Endothelial cell of umbilical vein (primary cell): ENCODE measurements at regions not wholly inside any gene's neighbourhood (a gene's known extent, or its start where the extent isn't known, plus 50 kb on each side); places are given as distances from the start of the nearest gene placed in this dataset.

Experiments
- BruUV-seq: library from RNA; stranded (reverse); fragments of 400-500 nt; replicated peaks from 2 replicates; lab custom pipeline; 2021; lab: Mats Ljungman, UMichigan
- CTCF ChIA-PET: fragments of 300-600, 350-600 bp; sonication (Branson Sonifier 250); formaldehyde crosslinking; loops from one replicate; lab custom pipeline; 2021; ENCODE audit warnings: antibody characterized with exemption, inconsistent platforms; lab: Charles Lee
- POLR2A ChIA-PET: fragments of 300-600, 350-600 bp; sonication (Branson Sonifier 250); formaldehyde crosslinking; loops from one replicate; lab custom pipeline; 2021; ENCODE audit warnings: antibody characterized with exemption, inconsistent platforms; lab: Charles Lee
- DNase-seq: peaks from one replicate; pipeline ENCODE4 v3.0.0-alpha.2; 2011; ENCODE audit warnings: low read depth, low spot score
- FAIRE-seq: peaks from 2 replicates; lab custom pipeline; 2011; peaks lifted over from hg19 to GRCh38; lab: Jason Lieb, UNC
- H2AFZ ChIP-seq: 2 replicates; pipeline ENCODE4 v1.6.0; 2012; ENCODE audit warnings: low read depth, low read length, control low read depth, inconsistent platforms
- H3K27ac ChIP-seq: 2 replicates; pipeline ENCODE4 v1.5.1; 2011; ENCODE audit warnings: low read depth, mild to moderate bottlenecking, control low read depth, low read length, moderate library complexity; ENCODE audit not compliant: insufficient read depth
- H3K27me3 ChIP-seq, 2 experiments: 2 replicates each; pipeline versions ENCODE4 v1.6.0 to v1.6.1; 2011; ENCODE audit warnings: low read length in 2 of 2, mixed read lengths in 1 of 2; ENCODE audit not compliant: control insufficient read depth in 2 of 2, insufficient read depth in 2 of 2
- H3K36me3 ChIP-seq, 2 experiments: 2 replicates in 1 of 2; 3 replicates in 1 of 2; pipeline ENCODE4 v1.5.1; 2011; ENCODE audit warnings: low read length in 2 of 2, mild to moderate bottlenecking in 1 of 2, moderate library complexity in 1 of 2; ENCODE audit not compliant: control insufficient read depth in 2 of 2, insufficient read depth in 2 of 2; ENCODE audit errors: extremely low read depth in 1 of 2
- H3K4me1 ChIP-seq: 3 replicates; pipeline ENCODE4 v1.5.1; 2011; ENCODE audit warnings: mild to moderate bottlenecking, low read length; ENCODE audit not compliant: control insufficient read depth, insufficient read depth; ENCODE audit errors: extremely low read depth
- H3K4me2 ChIP-seq: 2 replicates; pipeline ENCODE4 v1.6.1; 2011; ENCODE audit warnings: low read length, control low read depth, mixed read lengths; ENCODE audit not compliant: insufficient read depth
- H3K4me3 ChIP-seq, 3 experiments: fragments of 200-600 bp in 1 of 3; sonication (generic), shearing (Covaris generic) in 1 of 3; replicated peaks in 1 of 3; 2 replicates each; pipeline ENCODE4 v1.5.1; 2011 to 2016; ENCODE audit warnings: control low read depth in 3 of 3, low read length in 3 of 3, mild to moderate bottlenecking in 2 of 3, inconsistent platforms in 1 of 3, low read depth in 1 of 3, moderate library complexity in 1 of 3; ENCODE audit not compliant: insufficient read depth in 1 of 3
- H3K79me2 ChIP-seq: 2 replicates; pipeline ENCODE4 v1.6.0; 2012; ENCODE audit warnings: low read length, inconsistent platforms; ENCODE audit not compliant: control insufficient read depth, insufficient read depth
- H3K9ac ChIP-seq: replicated peaks from 2 replicates; pipeline ENCODE3; 2011; ENCODE audit warnings: low read length, control low read depth; ENCODE audit not compliant: insufficient read depth; ENCODE audit errors: extremely low read depth
- H3K9me1 ChIP-seq: replicated peaks from 3 replicates; pipeline ENCODE4 v1.6.0; 2011; ENCODE audit warnings: mild to moderate bottlenecking, low read length; ENCODE audit not compliant: control insufficient read depth, insufficient read depth; ENCODE audit errors: extremely low read depth
- H3K9me3 ChIP-seq: replicated peaks from 2 replicates; pipeline ENCODE4 v1.5.1; 2012; ENCODE audit warnings: low read length, inconsistent platforms; ENCODE audit not compliant: control insufficient read depth, insufficient read depth
- H4K20me1 ChIP-seq: replicated peaks from 2 replicates; pipeline ENCODE3; 2011; ENCODE audit warnings: mild to moderate bottlenecking, low read length; ENCODE audit not compliant: control insufficient read depth, insufficient read depth; ENCODE audit errors: extremely low read depth
- EZH2 ChIP-seq: IDR thresholded peaks from 2 replicates; pipeline ENCODE4 v1.6.1; 2012; ENCODE audit warnings: borderline replicate concordance, low read depth, mild to moderate bottlenecking, moderate library complexity, low read length, inconsistent platforms; ENCODE audit not compliant: severe bottlenecking
- FOS ChIP-seq: IDR thresholded peaks from 2 replicates; pipeline ENCODE4 v1.6.1; 2011; ENCODE audit warnings: mild to moderate bottlenecking, low read length, moderate library complexity, borderline replicate concordance; ENCODE audit not compliant: insufficient read depth
- GATA2 ChIP-seq: IDR thresholded peaks from 2 replicates; pipeline ENCODE4 v1.7.0; 2011; ENCODE audit warnings: low read depth, mild to moderate bottlenecking, moderate library complexity, mixed read lengths, low read length; ENCODE audit not compliant: insufficient read length, insufficient read depth
- JUN ChIP-seq: IDR thresholded peaks from 2 replicates; pipeline ENCODE4 v1.6.1; 2011; ENCODE audit warnings: borderline replicate concordance, low read depth; ENCODE audit not compliant: insufficient read length, insufficient read depth
- MYC ChIP-seq: IDR thresholded peaks from one replicate; pipeline ENCODE4 v1.6.1; 2011; ENCODE audit warnings: mild to moderate bottlenecking, low read depth, low read length
- POLR2A ChIP-seq: IDR thresholded peaks from 2 replicates; pipeline ENCODE4 v1.6.1; 2012; ENCODE audit warnings: low read depth, mild to moderate bottlenecking, control low read depth, low read length
- POLR2AphosphoS5 ChIP-seq: IDR thresholded peaks from 2 replicates; pipeline ENCODE4 v1.6.1; 2012; ENCODE audit warnings: low read depth, mild to moderate bottlenecking, control low read depth, low read length, moderate library complexity; ENCODE audit not compliant: insufficient read depth
- dilution Hi-C: fragments of 300-500 bp; cut with MboI; formaldehyde crosslinking; loops from one replicate; pipeline ENCODE4 v1.15.0; 2019; ENCODE audit warnings: low sequenced_read_pairs; ENCODE audit not compliant: extremely low pct_ligation_motif_present
- intact Hi-C: fragments of 100-400 bp; cut with micrococcal nuclease; formaldehyde crosslinking; loops from one replicate; pipeline ENCODE4 v1.10.0; 2022
- TF ChIP-seq, protein P1 (sequence below), 2 donors: IDR thresholded peaks; 1 replicate in 1 of 2; 2 replicates in 1 of 2; pipeline ENCODE4 v1.5.1; 2011; ENCODE audit warnings: low read length in 2 of 2, mild to moderate bottlenecking in 2 of 2, moderate library complexity in 2 of 2, control low read depth in 1 of 2, inconsistent platforms in 1 of 2, low read depth in 1 of 2; ENCODE audit not compliant: insufficient read depth in 1 of 2; ENCODE audit errors: extremely low read depth in 1 of 2
- TF ChIP-seq, protein P2 (sequence below): IDR thresholded peaks from 2 replicates; pipeline ENCODE4 v1.6.1; 2011; ENCODE audit not compliant: insufficient read depth, insufficient read length

DNA sequence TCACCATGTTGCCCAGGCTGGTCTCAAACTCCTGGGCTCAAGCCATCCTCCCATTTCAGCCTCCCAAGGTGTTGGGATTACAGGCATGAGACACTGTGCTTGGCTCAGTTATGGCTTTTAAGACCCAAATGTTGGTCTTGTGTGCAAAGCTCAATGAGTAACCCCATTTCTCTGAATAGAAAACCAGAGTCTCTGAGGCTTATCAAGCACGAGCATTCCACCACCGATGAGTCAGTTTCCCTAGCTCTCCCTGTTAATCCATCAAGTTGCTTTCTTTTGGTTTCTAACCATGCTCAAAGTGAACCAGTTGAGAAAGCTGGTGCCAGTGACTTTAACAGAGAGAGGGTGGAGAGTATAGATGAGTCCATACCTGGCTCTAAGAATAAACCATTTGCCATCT is 350.9 kb upstream of the ADGRL2 start:
- H2AFZ ChIP-seq: no peak overlapping the region
- ChIA-PET POLR2A (no interaction called here), CTCF (no interaction called here)
- no peaks in the 10 kb centered on the region for H3K9me1 ChIP-seq
- no TSS peak for BruUV-seq
- no peaks in the 10 kb centered on the region for H3K4me1 ChIP-seq
- no peak overlapping the region for H3K4me3 ChIP-seq
- no peaks in the 10 kb centered on the region for H3K9me3 ChIP-seq
- H3K79me2 ChIP-seq: no peaks in the 10 kb centered on the region
- no peaks in the 10 kb centered on the region for H4K20me1 ChIP-seq
- TF ChIP-seq GATA2 (no peak), JUN (no peak), POLR2AphosphoS5 (no peak), POLR2A (no peak), MYC (no peak), EZH2 (no peak), FOS (no peak)
- TF ChIP-seq, protein P1, sequence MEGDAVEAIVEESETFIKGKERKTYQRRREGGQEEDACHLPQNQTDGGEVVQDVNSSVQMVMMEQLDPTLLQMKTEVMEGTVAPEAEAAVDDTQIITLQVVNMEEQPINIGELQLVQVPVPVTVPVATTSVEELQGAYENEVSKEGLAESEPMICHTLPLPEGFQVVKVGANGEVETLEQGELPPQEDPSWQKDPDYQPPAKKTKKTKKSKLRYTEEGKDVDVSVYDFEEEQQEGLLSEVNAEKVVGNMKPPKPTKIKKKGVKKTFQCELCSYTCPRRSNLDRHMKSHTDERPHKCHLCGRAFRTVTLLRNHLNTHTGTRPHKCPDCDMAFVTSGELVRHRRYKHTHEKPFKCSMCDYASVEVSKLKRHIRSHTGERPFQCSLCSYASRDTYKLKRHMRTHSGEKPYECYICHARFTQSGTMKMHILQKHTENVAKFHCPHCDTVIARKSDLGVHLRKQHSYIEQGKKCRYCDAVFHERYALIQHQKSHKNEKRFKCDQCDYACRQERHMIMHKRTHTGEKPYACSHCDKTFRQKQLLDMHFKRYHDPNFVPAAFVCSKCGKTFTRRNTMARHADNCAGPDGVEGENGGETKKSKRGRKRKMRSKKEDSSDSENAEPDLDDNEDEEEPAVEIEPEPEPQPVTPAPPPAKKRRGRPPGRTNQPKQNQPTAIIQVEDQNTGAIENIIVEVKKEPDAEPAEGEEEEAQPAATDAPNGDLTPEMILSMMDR (IDR thresholded peaks at IDR 0.05; ENCODE audit: extremely low read depth in 1 of 2, insufficient read depth in 1 of 2, low read depth in 1 of 2, low read length in 2 of 2): no peak
- TF ChIP-seq, protein P2, sequence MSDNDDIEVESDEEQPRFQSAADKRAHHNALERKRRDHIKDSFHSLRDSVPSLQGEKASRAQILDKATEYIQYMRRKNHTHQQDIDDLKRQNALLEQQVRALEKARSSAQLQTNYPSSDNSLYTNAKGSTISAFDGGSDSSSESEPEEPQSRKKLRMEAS: no peak
- no peak for FAIRE-seq
- H3K9ac ChIP-seq: no peak overlapping the region
- dilution Hi-C loops: no loop called here
- H3K27me3 ChIP-seq: peaks cover 3% of the 10 kb centered on the region in 2 experiments
- H3K4me2 ChIP-seq: no peak overlapping the region
- H3K36me3 ChIP-seq: no peaks in the 10 kb centered on the region
- no peak for DNase-seq
- intact Hi-C loops: no loop called here
- H3K27ac ChIP-seq: no peak overlapping the region
